NB4 (cell line): ENCODE measurements at regions not wholly inside any gene's neighbourhood (a gene's known extent, or its start where the extent isn't known, plus 50 kb on each side); places are given as distances from the start of the nearest gene placed in this dataset.

Experiments
- DNase-seq: peaks from one replicate; pipeline ENCODE4 v3.0.0; 2010; ENCODE audit warnings: low read depth
- H3K4me3 ChIP-seq: one replicate; pipeline ENCODE4 v1.5.1; 2011; ENCODE audit warnings: mild to moderate bottlenecking, low read depth, low read length, moderate library complexity
- MYC ChIP-seq: IDR thresholded peaks from 2 replicates; pipeline ENCODE4 v1.6.1; 2011; ENCODE audit warnings: low read depth, low read length
- POLR2A ChIP-seq: IDR thresholded peaks from 2 replicates; pipeline ENCODE4 v1.6.1; 2011; ENCODE audit warnings: mild to moderate bottlenecking; ENCODE audit not compliant: insufficient read length; ENCODE audit errors: extremely low read depth
- TF ChIP-seq, protein P1 (sequence below): IDR thresholded peaks from 2 replicates; pipeline ENCODE4 v1.6.1; 2011; ENCODE audit warnings: low read depth, low read length
- TF ChIP-seq, protein P2 (sequence below): IDR thresholded peaks from one replicate; pipeline ENCODE4 v1.5.1; 2012; ENCODE audit warnings: low read depth, low read length

DNA sequence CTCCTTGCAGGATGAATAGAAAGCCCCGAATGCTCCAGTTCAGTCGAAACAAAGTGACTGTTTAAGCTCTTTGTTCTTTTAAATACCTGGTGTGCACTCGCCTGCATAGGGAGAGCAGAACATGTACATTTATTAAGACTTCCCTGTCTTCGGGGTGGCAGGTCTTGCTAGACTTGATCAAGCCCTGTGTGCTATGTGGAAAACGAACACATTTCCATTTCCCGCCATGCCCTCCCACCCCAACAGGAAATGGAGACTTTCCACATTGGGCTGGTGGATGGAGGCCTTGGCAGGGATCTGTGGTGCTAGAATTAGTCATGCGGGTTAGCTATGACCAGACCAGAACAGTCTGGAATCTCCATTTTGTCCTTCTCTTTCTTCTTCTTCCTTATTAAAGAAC lies 321.0 kb upstream of the THSD7B start:
- no peak for DNase-seq
- TF ChIP-seq, protein P1, sequence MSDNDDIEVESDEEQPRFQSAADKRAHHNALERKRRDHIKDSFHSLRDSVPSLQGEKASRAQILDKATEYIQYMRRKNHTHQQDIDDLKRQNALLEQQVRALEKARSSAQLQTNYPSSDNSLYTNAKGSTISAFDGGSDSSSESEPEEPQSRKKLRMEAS, result no peak
- TF ChIP-seq MYC, result no peak
- TF ChIP-seq POLR2A, result no peak
- TF ChIP-seq, protein P2, sequence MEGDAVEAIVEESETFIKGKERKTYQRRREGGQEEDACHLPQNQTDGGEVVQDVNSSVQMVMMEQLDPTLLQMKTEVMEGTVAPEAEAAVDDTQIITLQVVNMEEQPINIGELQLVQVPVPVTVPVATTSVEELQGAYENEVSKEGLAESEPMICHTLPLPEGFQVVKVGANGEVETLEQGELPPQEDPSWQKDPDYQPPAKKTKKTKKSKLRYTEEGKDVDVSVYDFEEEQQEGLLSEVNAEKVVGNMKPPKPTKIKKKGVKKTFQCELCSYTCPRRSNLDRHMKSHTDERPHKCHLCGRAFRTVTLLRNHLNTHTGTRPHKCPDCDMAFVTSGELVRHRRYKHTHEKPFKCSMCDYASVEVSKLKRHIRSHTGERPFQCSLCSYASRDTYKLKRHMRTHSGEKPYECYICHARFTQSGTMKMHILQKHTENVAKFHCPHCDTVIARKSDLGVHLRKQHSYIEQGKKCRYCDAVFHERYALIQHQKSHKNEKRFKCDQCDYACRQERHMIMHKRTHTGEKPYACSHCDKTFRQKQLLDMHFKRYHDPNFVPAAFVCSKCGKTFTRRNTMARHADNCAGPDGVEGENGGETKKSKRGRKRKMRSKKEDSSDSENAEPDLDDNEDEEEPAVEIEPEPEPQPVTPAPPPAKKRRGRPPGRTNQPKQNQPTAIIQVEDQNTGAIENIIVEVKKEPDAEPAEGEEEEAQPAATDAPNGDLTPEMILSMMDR, result no peak

DNA sequence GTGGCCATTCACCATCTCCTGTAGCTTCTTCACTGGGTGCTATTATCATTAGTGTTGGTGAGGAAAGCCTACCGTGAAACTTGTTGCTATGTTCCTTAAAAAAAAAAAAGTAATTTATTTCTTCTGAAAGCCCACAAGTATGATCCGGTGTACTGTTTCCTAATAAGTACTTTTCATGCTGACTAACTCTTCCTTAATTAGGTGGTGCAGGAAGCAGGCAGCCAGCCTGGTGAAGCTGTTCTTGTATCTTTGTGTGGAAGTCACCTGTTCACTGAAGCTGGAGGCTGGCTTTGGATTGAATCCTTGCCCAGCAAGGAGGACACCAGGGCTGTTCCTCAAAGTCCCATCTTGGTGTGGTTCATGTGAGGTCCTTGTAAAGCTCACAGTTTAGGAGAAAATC lies 321.7 kb upstream of the THSD7B start:
- DNase-seq, result no peak
- no peak overlapping the region for H3K4me3 ChIP-seq
- TF ChIP-seq POLR2A (no peak), MYC (no peak)
- TF ChIP-seq, protein P1, result no peak
- TF ChIP-seq, protein P2, result no peak

More for the DNA sequence above, 321.0 kb upstream of the THSD7B start:
- no peak overlapping the region for H3K4me3 ChIP-seq

DNA sequence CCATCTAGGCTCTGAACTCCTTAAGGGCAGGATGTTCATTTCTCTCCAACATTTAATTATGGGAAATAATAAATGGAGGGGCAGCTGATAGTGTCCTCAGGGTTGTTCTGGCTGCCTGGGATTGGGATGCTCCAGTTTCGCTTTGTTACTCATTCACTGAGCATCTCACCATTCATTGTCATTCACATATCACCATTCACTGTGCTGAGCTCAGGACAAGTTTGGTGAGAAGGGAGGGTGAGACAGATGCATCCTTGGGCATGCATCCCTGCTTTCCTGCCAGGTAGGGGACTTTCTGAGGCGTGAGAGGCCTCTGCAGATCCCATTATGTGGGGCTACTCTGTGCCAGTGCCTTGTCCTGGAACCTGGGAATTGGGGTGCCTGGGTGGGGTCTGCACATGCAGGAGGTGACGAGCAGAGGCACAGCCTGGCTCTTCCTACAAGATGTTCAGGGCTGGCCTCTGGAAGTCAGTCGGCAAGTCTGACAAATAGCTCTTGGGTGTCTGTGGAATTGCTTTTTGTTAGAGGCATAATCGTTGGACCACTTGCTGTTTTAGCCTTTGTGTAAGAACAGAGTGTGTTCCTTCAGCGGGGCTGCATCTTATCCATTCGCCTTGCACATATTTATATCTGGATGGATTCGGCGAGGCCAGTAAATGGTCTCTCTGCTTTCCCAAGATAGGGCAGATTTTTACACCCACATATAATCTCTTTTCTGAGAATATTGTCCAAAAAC lies 323.2 kb upstream of the THSD7B start:
- H3K4me3 ChIP-seq, result no peak overlapping the region
- TF ChIP-seq MYC, result no peak
- TF ChIP-seq, protein P2, result no peak
- TF ChIP-seq, protein P1, result no peak
- TF ChIP-seq POLR2A, result no peak
- no peak for DNase-seq

DNA sequence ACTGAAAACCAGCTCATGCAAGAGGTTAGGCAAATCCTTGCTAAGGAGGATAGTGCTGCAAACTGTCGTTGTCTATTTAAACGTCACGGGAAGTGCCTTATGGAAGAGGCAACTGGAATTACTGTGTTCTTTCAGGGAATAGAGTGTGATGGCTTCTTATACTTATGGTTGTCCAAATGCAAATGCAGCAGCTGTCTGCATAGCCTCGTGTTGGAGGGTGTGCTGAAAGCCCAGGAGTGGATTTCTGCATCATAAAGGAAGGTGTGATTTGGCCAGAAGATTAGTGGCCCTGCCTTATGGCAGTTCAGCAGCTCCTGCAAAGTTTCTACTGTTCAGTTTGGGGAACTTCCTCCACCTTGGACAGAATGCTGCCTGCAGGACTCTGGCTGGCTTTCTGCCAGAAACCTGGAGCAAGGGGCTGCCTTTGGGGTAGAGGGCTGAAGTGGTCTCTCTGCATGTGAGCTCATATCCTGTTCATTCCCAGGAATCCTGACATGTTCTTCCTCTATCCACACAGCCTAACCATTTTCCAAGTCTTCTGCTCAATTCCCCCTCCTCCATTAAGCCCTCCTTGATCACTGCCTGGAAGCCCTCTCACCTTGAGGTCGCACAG lies 321.2 kb upstream of the CXCR4 start:
- TF ChIP-seq, protein P1, result no peak
- no peak for TF ChIP-seq MYC
- TF ChIP-seq POLR2A, result no peak
- TF ChIP-seq, protein P2, result no peak
- DNase-seq, result no peak
- H3K4me3 ChIP-seq, result no peak overlapping the region

DNA sequence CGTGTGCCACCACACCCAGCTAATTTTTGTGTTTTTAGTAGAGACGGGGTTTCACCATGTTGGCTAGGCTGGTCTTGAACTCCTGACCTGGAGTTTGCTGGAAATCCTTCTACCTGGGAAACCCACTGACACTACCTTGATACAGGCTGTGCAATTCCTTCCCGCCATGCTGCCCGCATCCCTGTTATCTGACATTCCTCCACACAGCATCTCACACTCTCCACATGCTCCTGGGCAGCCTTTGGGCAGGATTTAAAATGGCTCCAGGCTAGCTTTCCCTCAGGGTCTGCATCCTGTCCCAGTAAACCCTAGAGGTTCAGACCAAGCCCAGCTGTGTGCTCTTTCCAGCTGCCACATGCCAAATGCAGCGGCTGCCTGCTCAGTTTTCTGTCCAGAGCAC lies 319.5 kb upstream of the CXCR4 start:
- DNase-seq, result no peak
- no peak overlapping the region for H3K4me3 ChIP-seq
- TF ChIP-seq, protein P1, result no peak
- TF ChIP-seq, protein P2, result no peak
- TF ChIP-seq MYC (no peak), POLR2A (no peak)
